Sigmoid colon (tissue), 4 donors: ENCODE measurements at regions not wholly inside any gene's neighbourhood (a gene's known extent, or its start where the extent isn't known, plus 50 kb on each side); places are given as distances from the start of the nearest gene placed in this dataset.

Source experiments
- CTCF ChIP-seq, 4 experiments: fragments of 450-650 bp in 3 of 4; fragments of 200-600 bp in 1 of 4; IDR thresholded peaks; one replicate each; pipeline ENCODE4 v1.5.1; 2016 to 2019; ENCODE audit warnings: antibody characterized with exemption in 4 of 4, mild to moderate bottlenecking in 3 of 4, moderate library complexity in 2 of 4
- POLR2A ChIP-seq, 2 donors: fragments of 450-650 bp; IDR thresholded peaks; one replicate each; pipeline ENCODE4 v1.6.1; 2016; ENCODE audit warnings: antibody characterized with exemption in 2 of 2, mild to moderate bottlenecking in 2 of 2, moderate library complexity in 2 of 2
- POLR2AphosphoS5 ChIP-seq, 4 donors: sonication (generic); formaldehyde crosslinking; IDR thresholded peaks; one replicate each; pipeline ENCODE4 v1.6.1; 2017; ENCODE audit warnings: antibody characterized with exemption in 4 of 4

GRCh38 chr9:113798062-113799030 lies 77.8 kb upstream of the ZNF618 start:
- TF ChIP-seq CTCF (IDR thresholded peaks at IDR 0.05) (no peak), POLR2A (IDR thresholded peaks at IDR 0.05) (no peak), POLR2AphosphoS5 (IDR thresholded peaks at IDR 0.05) (no peak)
